ENCODE measurements at regions not wholly inside any gene's neighbourhood (a gene's known extent, or its start where the extent isn't known, plus 50 kb on each side); places are given as distances from the start of the nearest gene placed in this dataset.

GRCh38 chr4:36824682-36825081 lies 419.9 kb upstream of the NWD2 start:
- TF ChIP-seq CTCF (IDR thresholded peaks at IDR 0.05) (no peak), POLR2A (IDR thresholded peaks at IDR 0.05) (no peak), POLR2AphosphoS5 (IDR thresholded peaks at IDR 0.05) (no peak)

Data from stomach (tissue), 4 donors.